HG03066 (cell line): ENCODE measurements at regions not wholly inside any gene's neighbourhood (a gene's known extent, or its start where the extent isn't known, plus 50 kb on each side); places are given as distances from the start of the nearest gene placed in this dataset.
"Not testable (repeated sequence)": the region's sequence is repeated elsewhere in the genome, so short reads cannot be mapped to it uniquely, and the experiment has no call there.

Experiments
- ATAC-seq: cut with Tn5 transposase; IDR thresholded peaks from one replicate; pipeline ENCODE4 v1.9.1; 2021; ENCODE audit warnings: low read depth; ENCODE audit not compliant: unreplicated experiment

DNA sequence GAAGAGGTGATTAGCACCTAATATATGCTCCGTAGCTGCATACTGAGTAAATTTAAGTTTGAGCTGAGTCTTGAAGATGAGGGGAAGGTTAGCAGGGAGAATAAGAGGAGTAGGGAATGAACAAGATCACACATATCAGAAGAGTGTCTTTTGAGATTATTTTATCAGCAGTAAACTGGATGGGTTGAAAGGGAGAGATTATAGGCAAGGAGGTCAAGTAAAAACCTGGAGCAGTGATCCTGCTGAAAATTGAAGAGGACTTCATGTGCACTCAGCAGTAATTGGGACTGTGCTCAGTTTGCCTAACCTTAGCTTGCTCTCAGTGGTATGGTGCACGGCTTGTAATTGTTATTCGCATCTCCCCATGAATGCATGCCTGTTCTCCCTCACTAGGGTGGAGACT is 79.5 kb upstream of the PICALM start:
- no peak for ATAC-seq

GRCh38 chr11:86147004-86147403 is 78.1 kb upstream of the PICALM start:
- no peak for ATAC-seq

DNA sequence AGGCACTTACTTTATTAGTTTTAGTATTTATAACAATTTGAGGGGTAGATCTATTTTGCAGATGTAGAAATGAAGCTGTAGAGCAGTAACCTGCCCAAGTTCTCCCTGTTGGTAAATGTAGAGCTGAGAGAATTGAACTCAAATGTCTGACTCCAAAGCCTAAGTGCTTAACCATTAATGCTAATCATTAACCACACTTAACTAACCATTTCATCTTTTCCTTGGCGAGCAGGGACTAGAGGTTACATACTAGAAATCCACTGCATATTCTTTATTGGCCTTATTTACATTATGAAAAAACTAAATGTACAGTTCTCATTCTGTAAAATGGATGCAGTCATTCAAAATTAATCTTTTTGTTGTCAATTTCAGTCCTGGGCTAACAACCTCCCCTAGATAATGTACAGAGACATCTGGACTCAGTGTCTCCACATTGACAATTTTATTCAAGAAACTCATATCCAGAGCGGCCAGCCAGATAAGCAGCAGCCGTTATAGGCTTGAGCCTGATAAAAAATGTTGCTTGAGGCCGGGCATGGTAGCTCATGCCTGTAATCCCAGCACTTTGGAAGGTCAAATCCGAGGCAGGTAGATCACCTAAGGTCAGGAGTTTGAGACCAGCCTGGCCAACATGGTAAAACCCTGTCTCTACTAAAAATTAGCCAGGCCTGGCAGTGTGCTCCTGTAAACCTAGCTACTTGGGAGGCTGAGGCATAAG is 76.7 kb upstream of the PICALM start:
- no peak for ATAC-seq

DNA sequence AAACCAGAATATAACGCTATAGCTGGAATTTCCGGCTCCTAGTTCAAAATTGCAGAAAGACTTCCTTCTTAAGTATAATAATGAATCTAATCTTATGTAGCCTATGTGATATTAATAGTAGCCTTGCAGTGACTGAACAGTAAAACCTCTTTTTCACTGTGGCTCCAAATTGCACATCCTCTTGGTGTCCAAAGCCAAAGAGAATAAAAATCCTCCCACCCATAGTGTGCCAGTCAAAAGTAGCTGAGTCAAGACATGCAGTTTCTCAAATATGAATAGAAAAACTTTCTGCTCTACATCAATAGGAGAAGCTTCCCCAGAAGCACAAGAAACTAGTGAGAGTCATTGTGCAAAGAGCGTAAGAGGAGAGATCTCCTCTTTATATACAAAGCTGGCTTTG is 76.0 kb upstream of the PICALM start:
- ATAC-seq, result no peak

DNA sequence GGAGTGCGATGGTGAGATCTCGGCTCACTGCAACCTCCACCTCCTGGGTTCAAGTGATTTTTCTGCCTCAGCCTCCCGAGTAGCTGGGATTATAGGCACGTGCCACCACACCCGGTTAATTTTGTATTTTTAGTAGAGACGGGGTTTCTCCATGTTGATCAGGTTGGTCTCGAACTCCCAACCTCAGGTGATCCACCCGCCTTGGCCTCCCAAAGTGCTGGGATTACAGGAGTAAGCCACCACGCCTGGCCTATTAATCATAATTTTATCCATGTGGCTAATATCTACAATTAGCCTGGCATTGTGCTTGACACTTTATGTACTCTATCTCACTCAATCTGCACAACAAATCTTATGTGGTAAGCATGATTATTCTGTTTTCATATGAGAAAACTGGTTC is 75.2 kb upstream of the PICALM start:
- not testable (repeated sequence) for ATAC-seq

DNA sequence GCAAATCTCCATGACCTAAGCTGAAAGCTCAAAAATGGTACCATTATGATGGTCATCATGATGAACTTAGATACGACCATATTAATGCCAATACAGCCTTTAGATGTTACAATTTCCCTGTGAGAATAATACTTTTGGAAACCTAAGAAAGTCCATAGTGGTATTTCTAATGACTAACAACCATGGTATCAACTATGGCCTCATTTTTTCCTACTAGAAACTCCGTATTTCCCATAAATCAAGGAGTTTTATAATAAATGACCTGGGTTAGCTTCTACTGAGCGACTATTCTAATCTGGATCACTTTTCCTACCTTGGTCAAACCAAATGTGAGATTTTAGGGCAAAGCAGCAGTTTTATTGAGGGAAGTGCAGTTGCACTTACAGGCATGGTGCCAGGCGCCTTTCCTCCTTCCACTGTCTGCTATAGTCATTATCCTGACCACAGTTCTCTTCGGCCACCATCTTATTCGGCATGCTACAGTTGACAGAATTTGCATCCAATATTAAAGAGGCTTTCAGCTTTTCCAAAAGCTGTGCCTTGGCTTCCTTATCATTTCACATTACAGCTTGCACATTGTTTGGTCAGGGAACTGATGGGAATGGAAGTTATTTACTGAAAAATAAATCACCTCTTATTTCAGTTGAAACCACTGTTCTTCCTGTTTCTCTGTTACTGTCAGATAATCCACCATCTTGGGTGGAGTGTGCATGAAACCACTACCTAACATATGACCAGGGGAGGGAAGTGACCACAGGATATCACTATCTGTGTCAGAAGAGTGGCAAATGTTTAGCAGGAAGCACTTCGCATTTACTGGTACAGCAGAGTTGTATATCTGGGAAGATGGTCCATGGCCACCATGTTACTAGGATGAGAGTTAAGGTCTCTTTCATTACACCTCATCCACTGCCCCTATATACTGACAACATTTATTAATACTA is 74.5 kb upstream of the PICALM start:
- ATAC-seq, result no peak

- ATAC-seq, result no peak
Measured at GRCh38 chr11:86142170-86142569, 73.3 kb upstream of the PICALM start.

DNA sequence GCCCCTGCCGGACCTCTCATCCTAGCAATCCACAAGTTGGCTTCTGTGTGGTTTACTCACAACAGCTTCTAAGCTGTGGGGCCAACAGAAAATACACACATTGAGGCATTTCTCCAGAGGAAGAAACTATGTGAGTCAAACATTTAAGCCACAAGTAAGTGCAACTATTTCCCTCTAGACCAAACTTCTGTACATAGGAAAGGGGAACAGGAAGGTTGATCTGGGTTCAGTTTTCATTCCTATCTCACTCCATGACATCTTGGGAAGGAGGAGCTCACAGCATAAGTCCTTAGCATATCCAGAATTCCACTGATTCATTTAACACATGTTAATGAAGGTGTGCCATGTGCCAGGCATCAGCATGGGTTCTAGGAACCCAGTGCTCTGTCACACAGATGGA is 72.8 kb upstream of the PICALM start:
- ATAC-seq, result no peak

- ATAC-seq, result no peak
Measured at GRCh38 chr11:86140334-86140990, 71.6 kb upstream of the PICALM start.

- ATAC-seq, result peak; percentile 80
Measured at GRCh38 chr11:86138958-86139357, 70.1 kb upstream of the PICALM start.

GRCh38 chr11:86136538-86136937 is 67.7 kb upstream of the PICALM start:
- no peak for ATAC-seq

DNA sequence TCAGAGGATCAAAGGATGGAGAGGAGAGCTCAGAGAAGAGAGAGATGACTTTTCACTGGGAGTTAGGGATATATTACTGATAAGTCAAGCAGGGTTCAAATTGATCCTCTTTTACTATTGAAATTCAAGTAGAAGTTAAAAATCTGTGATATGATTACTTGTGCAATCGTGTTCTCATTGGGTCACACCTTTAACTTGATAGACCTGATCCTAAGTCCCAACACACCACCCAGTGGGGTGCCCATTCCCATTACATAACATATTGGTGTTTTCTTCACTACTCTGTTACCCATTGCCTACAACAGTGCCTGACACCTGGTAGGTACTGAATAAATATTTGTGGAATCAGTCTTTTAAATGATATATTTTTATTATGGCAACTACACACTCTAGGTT is 66.4 kb upstream of the PICALM start:
- ATAC-seq, result no peak

DNA sequence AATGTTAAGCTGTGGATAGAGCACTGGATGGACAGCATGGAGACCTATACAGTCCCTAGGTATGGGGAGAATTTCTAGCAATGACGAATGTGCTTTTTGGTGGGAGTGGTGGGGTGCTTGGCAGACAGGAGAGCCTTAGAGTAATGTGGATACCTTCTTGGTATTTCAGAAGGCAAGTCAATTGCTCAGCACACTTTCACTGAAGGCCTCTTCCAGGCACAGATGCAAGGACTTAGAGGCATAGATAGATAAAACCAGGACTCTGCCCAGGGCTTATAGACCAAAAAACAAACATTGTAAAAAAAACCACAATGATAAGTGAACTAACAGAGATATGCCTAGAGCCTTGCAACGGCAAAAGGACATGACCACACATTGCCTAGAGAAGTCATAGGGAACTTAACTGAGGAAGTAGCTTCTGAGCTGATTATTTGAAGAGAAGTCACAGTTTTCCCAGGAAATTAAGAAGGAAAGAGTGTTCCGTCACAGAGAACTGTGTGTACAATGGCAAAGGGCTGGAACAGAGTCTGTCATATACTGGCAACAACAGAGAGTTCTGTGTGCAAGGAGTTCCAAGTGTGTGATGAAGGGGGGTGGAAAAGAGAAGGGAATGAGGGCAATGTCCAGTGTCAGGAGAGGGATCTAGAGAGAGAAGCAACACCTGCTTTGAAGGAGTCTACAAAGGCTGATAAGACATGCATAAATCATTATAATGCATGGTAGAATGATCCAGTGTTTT is 65.9 kb upstream of the PICALM start:
- ATAC-seq, result no peak

- ATAC-seq, result no peak
Measured at GRCh38 chr11:86132667-86133249, 63.9 kb upstream of the PICALM start.

DNA sequence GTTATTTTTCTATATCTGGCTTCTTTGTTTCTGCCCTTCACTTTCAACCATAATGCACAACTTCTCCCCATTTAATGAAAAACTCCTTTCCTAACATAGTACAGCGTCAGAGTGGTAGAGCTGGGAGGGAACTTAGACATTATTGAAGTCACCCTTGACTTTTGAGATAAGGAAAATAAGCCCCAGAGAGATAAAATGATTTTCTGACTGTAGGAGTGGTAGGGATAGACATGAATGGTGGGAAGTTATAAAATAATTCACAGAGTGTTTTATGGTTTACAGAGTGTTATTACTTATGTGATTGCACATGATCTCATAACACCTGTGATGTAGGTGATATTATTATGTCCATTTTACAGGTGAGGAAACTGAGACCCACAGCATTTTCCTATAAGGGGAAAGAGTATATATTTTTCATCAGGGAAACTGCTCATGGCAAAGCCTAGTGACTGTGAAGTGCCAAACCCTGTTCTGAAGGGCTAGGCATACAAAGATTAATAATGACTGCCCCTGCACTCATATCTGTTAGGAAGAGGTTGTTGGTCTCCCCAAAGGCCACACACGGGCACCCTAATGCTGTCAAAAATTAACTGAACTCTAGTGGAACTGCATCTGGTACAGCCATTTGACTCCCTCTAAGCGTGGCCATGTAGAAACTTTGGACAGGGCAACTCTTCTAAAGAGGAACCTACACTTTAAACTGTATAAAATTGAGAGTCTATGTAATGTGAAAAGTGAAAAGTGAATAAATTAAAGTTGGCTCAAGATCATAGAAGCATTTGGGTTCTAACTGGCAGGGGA is 61.1 kb upstream of the PICALM start:
- no peak for ATAC-seq

GRCh38 chr11:86128914-86129313 is 60.0 kb upstream of the PICALM start:
- ATAC-seq, result no peak

DNA sequence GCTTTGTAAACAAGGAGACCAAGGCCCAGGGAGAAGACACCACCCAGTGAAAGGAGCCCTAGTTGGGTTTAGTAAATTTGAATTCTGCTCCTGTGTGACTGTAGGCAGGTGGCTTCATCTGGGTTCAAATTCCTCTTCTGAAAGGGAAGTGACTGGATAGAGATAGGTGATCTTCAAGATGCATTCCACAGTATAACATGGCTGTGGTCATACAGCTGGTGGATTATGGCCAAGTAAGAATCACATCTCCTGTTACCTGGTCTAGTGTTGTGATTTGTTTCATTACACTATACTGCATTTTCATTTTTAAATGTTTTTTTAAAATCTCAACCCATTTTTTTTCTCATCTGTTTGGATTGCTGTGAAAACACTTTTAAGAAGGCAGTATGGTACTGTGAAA is 58.0 kb upstream of the PICALM start:
- ATAC-seq, result no peak

- ATAC-seq, result no peak
Measured at GRCh38 chr11:86124251-86125233, 55.7 kb upstream of the PICALM start.
